SK-N-MC (cell line): ENCODE measurements at regions not wholly inside any gene's neighbourhood (a gene's known extent, or its start where the extent isn't known, plus 50 kb on each side); places are given as distances from the start of the nearest gene placed in this dataset.

Source experiments
- EZH2 ChIP-seq: fragments of 200-600 bp; sonication (generic); IDR thresholded peaks from one replicate; pipeline ENCODE4 v1.6.1; 2017; ENCODE audit warnings: antibody characterized with exemption
- POLR2AphosphoS5 ChIP-seq: IDR thresholded peaks from 2 replicates; pipeline ENCODE4 v1.6.1; 2012; ENCODE audit warnings: mild to moderate bottlenecking, low read depth, low read length, borderline replicate concordance

DNA sequence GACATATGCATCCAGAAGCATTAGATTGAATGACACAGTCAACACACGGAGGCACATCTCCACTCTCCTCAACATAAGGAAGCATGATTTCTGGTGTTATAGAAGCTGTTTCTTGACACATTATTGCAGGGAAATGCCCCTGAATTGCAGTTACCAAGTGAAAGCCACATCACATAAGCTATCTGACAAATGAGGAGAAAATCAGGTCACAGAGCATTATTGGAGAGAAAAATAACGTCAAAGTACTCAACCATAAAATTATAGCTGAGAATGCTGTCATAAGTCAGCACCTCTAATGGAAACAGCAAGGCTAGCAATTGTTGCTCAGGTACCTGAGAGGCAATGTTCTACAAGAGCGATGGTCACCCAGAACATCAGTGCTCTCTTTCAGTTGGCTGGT is 169.9 kb upstream of the PALMD start:
- TF ChIP-seq EZH2 (no peak), POLR2AphosphoS5 (no peak)
